Neural progenitor cell (in vitro differentiated cells): ENCODE measurements at regions not wholly inside any gene's neighbourhood (a gene's known extent, or its start where the extent isn't known, plus 50 kb on each side); places are given as distances from the start of the nearest gene placed in this dataset.

Experiments used
- DNase-seq: peaks from one replicate; pipeline ENCODE4 v3.0.0-alpha.2; 2016; ENCODE audit warnings: low spot score
- H2AFZ ChIP-seq: fragments of 200-600 bp; sonication (generic); replicated peaks from 2 replicates; pipeline ENCODE4 v1.6.1; 2016; ENCODE audit warnings: antibody characterized with exemption
- H3F3A ChIP-seq: fragments of 200-600 bp; sonication (generic); 2 replicates; pipeline ENCODE4 v1.6.1; 2016; ENCODE audit warnings: antibody characterized with exemption, low read depth
- H3K27ac ChIP-seq: fragments of 200-600 bp; sonication (generic); 2 replicates; pipeline ENCODE4 v1.5.1; 2016; ENCODE audit warnings: mild to moderate bottlenecking
- H3K27me3 ChIP-seq: fragments of 200-600 bp; sonication (generic); 2 replicates; pipeline ENCODE4 v1.6.1; 2016; ENCODE audit warnings: mild to moderate bottlenecking, moderate library complexity
- H3K36me3 ChIP-seq: fragments of 200-600 bp; sonication (generic); 2 replicates; pipeline ENCODE4 v1.5.1; 2016
- H3K4me1 ChIP-seq: fragments of 200-600 bp; sonication (generic); 2 replicates; pipeline ENCODE4 v1.6.1; 2016; ENCODE audit warnings: mixed run types
- H3K4me2 ChIP-seq: fragments of 200-600 bp; sonication (generic); 2 replicates; pipeline ENCODE4 v1.6.1; 2016
- H3K4me3 ChIP-seq: fragments of 200-600 bp; sonication (generic); 2 replicates; pipeline ENCODE4 v1.5.1; 2016
- H3K79me2 ChIP-seq: fragments of 200-600 bp; sonication (generic); 2 replicates; pipeline ENCODE4 v1.6.1; 2016; ENCODE audit warnings: low read depth
- H3K9ac ChIP-seq: fragments of 200-600 bp; sonication (generic); 2 replicates; pipeline ENCODE4 v1.6.1; 2016
- H3K9me3 ChIP-seq: fragments of 200-600 bp; sonication (generic); 2 replicates; pipeline ENCODE4 v1.5.1; 2016; ENCODE audit warnings: low read depth
- H4K20me1 ChIP-seq: fragments of 200-600 bp; sonication (generic); 2 replicates; pipeline ENCODE4 v1.6.1; 2016; ENCODE audit warnings: low read depth
- H3K27ac Mint-ChIP-seq: 3 replicates; pipeline ENCODE4 v1.8.0; 2021; ENCODE audit warnings: mixed read lengths
- H3K27me3 Mint-ChIP-seq: 2 replicates; pipeline ENCODE4 v1.8.0; 2022; ENCODE audit warnings: low read depth, mild to moderate bottlenecking, inconsistent platforms, moderate library complexity, mixed read lengths; ENCODE audit not compliant: insufficient read depth
- H3K36me3 Mint-ChIP-seq: 3 replicates; pipeline ENCODE4 v1.8.0; 2021; ENCODE audit warnings: mixed read lengths
- H3K4me1 Mint-ChIP-seq: 3 replicates; pipeline ENCODE4 v1.8.0; 2021; ENCODE audit warnings: mixed read lengths
- H3K4me3 Mint-ChIP-seq: 3 replicates; pipeline ENCODE4 v1.8.0; 2021; ENCODE audit warnings: mild to moderate bottlenecking, moderate library complexity, mixed read lengths
- H3K9me3 Mint-ChIP-seq: 3 replicates; pipeline ENCODE4 v1.8.0; 2020; ENCODE audit warnings: mixed read lengths
- CTCF ChIP-seq: fragments of 200-600 bp; sonication (generic); IDR thresholded peaks from 2 replicates; pipeline ENCODE4 v1.5.1; 2017; ENCODE audit warnings: antibody characterized with exemption, mild to moderate bottlenecking
- EZH2 ChIP-seq: fragments of 200-600 bp; sonication (generic); IDR thresholded peaks from 2 replicates; pipeline ENCODE4 v1.6.1; 2017; ENCODE audit warnings: antibody characterized with exemption, mild to moderate bottlenecking, moderate library complexity
- EZH2phosphoT487 ChIP-seq: fragments of 200-600 bp; sonication (generic); IDR thresholded peaks from 2 replicates; pipeline ENCODE4 v1.6.1; 2017; ENCODE audit warnings: antibody characterized with exemption

GRCh38 chr6:102582569-102582968 is 1189.1 kb downstream of the GRIK2 start:
- Histone ChIP-seq H3K4me1 (no peaks in the 10 kb centered on the region), H3F3A (no peaks in the 10 kb centered on the region), H4K20me1 (no peaks in the 10 kb centered on the region), H3K9ac (no peak overlapping the region), H3K79me2 (no peaks in the 10 kb centered on the region), H3K27ac (no peak overlapping the region), H2AFZ (no peak overlapping the region), H3K4me3 (no peak overlapping the region), H3K9me3 (no peaks in the 10 kb centered on the region), H3K4me2 (no peak overlapping the region), H3K36me3 (no peaks in the 10 kb centered on the region), H3K27me3 (no peaks in the 10 kb centered on the region)
- H3K9me3 Mint-ChIP-seq, result no peaks in the 10 kb centered on the region
- no peaks in the 10 kb centered on the region for H3K4me1 Mint-ChIP-seq
- H3K4me3 Mint-ChIP-seq, result no peak overlapping the region
- H3K27me3 Mint-ChIP-seq, result no peaks in the 10 kb centered on the region
- H3K27ac Mint-ChIP-seq, result no peak overlapping the region
- DNase-seq, result no peak
- no peak for TF ChIP-seq CTCF
- no peak for TF ChIP-seq EZH2
- no peak for TF ChIP-seq EZH2phosphoT487
- H3K36me3 Mint-ChIP-seq, result no peaks in the 10 kb centered on the region

- Histone ChIP-seq H3K27me3 (no peaks in the 10 kb centered on the region), H2AFZ (no peak overlapping the region), H3K79me2 (no peaks in the 10 kb centered on the region), H3K4me2 (no peak overlapping the region), H3F3A (no peaks in the 10 kb centered on the region), H3K9ac (no peak overlapping the region), H3K4me3 (no peak overlapping the region), H3K36me3 (no peaks in the 10 kb centered on the region), H3K27ac (no peak overlapping the region), H3K9me3 (no peaks in the 10 kb centered on the region), H4K20me1 (no peaks in the 10 kb centered on the region), H3K4me1 (no peaks in the 10 kb centered on the region)
- no peak for DNase-seq
- no peaks in the 10 kb centered on the region for H3K27me3 Mint-ChIP-seq
- no peaks in the 10 kb centered on the region for H3K9me3 Mint-ChIP-seq
- no peak for TF ChIP-seq EZH2
- no peak for TF ChIP-seq EZH2phosphoT487
- TF ChIP-seq CTCF, result no peak
- H3K27ac Mint-ChIP-seq, result no peak overlapping the region
- no peak overlapping the region for H3K4me3 Mint-ChIP-seq
- no peaks in the 10 kb centered on the region for H3K36me3 Mint-ChIP-seq
- H3K4me1 Mint-ChIP-seq, result no peaks in the 10 kb centered on the region
Measured at GRCh38 chr6:102581378-102582124, 1188.0 kb downstream of the GRIK2 start.

GRCh38 chr6:102571236-102571908 is 1177.9 kb downstream of the GRIK2 start:
- Mint-ChIP-seq H3K27me3 (no peaks in the 10 kb centered on the region), H3K27ac (no peak overlapping the region), H3K9me3 (no peaks in the 10 kb centered on the region), H3K4me1 (no peaks in the 10 kb centered on the region), H3K36me3 (no peaks in the 10 kb centered on the region), H3K4me3 (no peak overlapping the region)
- Histone ChIP-seq H3K79me2 (no peaks in the 10 kb centered on the region), H4K20me1 (no peaks in the 10 kb centered on the region), H2AFZ (no peak overlapping the region), H3K9me3 (no peaks in the 10 kb centered on the region), H3F3A (no peaks in the 10 kb centered on the region), H3K27me3 (no peaks in the 10 kb centered on the region), H3K4me3 (no peak overlapping the region), H3K9ac (no peak overlapping the region), H3K4me2 (no peak overlapping the region), H3K4me1 (no peaks in the 10 kb centered on the region), H3K36me3 (no peaks in the 10 kb centered on the region), H3K27ac (no peak overlapping the region)
- no peak for DNase-seq
- TF ChIP-seq EZH2phosphoT487 (no peak), CTCF (peak; percentile 23), EZH2 (no peak)
